ENCODE measurements at regions not wholly inside any gene's neighbourhood (a gene's known extent, or its start where the extent isn't known, plus 50 kb on each side); places are given as distances from the start of the nearest gene placed in this dataset.

DNA sequence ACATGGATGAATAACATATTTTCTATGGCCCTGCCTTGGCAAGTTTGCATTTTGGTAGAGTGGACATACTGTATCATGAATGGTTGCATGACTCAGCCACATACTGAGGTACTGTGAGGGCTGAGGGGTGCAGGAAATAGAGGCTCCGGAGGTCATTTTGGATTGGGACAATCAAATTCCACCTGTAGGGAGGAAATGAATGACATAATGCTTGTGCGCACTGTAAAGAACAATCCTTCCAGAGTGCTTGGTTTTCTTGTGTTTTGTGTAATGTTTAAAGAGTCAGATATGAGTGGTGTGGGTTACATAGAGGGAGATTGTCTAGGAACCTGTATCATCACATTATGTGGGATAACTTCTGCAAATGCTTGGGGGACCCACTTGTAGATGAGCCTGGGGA, 329.9 kb upstream of the PROX1 start:
- Mint-ChIP-seq H3K4me1 (ENCODE audit: unreplicated experiment) (no peaks in the 10 kb centered on the region), H3K27me3 (ENCODE audit: unreplicated experiment) (no peaks in the 10 kb centered on the region)
- TF ChIP-seq, protein P1, sequence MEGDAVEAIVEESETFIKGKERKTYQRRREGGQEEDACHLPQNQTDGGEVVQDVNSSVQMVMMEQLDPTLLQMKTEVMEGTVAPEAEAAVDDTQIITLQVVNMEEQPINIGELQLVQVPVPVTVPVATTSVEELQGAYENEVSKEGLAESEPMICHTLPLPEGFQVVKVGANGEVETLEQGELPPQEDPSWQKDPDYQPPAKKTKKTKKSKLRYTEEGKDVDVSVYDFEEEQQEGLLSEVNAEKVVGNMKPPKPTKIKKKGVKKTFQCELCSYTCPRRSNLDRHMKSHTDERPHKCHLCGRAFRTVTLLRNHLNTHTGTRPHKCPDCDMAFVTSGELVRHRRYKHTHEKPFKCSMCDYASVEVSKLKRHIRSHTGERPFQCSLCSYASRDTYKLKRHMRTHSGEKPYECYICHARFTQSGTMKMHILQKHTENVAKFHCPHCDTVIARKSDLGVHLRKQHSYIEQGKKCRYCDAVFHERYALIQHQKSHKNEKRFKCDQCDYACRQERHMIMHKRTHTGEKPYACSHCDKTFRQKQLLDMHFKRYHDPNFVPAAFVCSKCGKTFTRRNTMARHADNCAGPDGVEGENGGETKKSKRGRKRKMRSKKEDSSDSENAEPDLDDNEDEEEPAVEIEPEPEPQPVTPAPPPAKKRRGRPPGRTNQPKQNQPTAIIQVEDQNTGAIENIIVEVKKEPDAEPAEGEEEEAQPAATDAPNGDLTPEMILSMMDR (IDR thresholded peaks at IDR 0.05) = no peak

DNA sequence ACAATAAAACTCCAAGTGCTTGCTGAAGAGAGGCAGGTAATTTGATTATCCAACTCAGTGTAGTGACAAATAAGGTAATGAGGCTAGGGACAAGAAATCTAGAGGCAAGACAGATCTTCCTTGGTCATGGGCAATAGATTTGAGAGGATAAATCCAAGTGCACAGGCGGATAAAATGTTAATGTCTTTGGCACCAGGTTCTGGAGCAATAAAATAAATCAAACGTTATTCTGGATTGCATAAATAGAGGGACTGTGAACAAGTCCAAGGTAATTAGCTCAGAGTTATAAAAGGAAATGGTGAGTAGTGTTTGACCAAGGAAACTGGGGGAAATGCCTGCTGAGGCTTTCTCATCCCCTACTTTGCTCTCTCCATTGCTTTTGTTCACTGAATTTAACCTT, 329.3 kb upstream of the PROX1 start:
- no peak overlapping the region for H3K4me3 Mint-ChIP-seq (ENCODE audit: unreplicated experiment)
- DNase-seq (ENCODE audit: extremely low spot score, unreplicated experiment) = no peak
- no peaks in the 10 kb centered on the region for H3K9me3 Mint-ChIP-seq (ENCODE audit: unreplicated experiment)
- no peaks in the 10 kb centered on the region for H3K36me3 Mint-ChIP-seq (ENCODE audit: unreplicated experiment)
- H3K27ac Mint-ChIP-seq (ENCODE audit: unreplicated experiment) = no peak overlapping the region
- H3K4me1 Mint-ChIP-seq (ENCODE audit: unreplicated experiment) = no peaks in the 10 kb centered on the region
- TF ChIP-seq, protein P1 (IDR thresholded peaks at IDR 0.05) = no peak
- H3K27me3 Mint-ChIP-seq (ENCODE audit: unreplicated experiment) = no peaks in the 10 kb centered on the region

More for the DNA sequence above, 329.9 kb upstream of the PROX1 start:
- Mint-ChIP-seq H3K27ac (ENCODE audit: unreplicated experiment) (no peak overlapping the region), H3K4me3 (ENCODE audit: unreplicated experiment) (no peak overlapping the region), H3K36me3 (ENCODE audit: unreplicated experiment) (no peaks in the 10 kb centered on the region), H3K9me3 (ENCODE audit: unreplicated experiment) (no peaks in the 10 kb centered on the region)
- no peak for DNase-seq (ENCODE audit: extremely low spot score, unreplicated experiment)

DNA sequence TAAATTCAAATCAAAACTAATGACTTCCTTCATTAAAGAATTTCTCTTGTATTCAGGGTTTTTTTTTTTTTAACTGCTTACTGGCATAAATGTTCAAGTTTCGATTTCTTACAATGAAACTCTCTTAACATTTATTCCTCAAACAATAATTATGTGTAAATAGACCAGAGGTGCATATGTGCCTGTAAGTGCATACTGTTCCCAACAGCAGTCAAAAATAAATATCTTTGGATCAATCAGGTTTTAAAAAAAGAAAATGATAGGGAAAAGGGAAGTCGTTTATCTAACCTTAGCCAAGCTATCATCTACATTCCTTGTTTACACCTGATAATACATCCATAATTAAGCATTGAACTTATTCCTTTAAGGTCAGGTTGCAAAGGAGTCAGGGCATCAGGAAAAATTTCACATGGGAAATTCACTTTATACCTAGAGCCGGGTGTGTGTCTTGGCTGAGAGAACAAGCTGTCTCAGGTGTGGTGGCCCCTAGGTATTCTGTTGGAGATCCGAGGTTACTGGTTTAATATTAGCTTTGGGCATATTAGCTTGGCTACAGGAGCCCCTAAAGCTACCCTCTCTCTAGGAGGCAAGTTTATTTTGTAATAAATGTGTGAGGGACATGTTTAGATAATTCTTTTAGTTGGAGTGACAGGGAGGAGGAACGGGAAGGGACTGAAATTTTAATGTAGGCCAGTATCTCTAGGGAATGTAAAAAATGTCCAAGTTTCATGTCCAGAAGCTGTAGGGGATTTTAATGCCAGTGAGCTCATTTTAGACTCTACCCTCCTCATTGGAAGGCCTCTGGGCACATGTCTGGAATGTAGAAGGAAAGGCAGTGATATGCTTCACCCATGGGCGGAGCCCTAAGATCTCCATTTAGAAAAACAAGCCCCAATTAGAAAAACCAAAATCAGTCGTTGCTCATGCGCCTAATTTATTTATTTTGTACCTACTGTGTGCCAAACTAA, 327.9 kb upstream of the PROX1 start:
- no peak overlapping the region for H3K4me3 Mint-ChIP-seq (ENCODE audit: unreplicated experiment)
- no peak for DNase-seq (ENCODE audit: extremely low spot score, unreplicated experiment)
- H3K36me3 Mint-ChIP-seq (ENCODE audit: unreplicated experiment) = no peaks in the 10 kb centered on the region
- H3K27me3 Mint-ChIP-seq (ENCODE audit: unreplicated experiment) = no peaks in the 10 kb centered on the region
- TF ChIP-seq, protein P1 (IDR thresholded peaks at IDR 0.05) = no peak
- H3K4me1 Mint-ChIP-seq (ENCODE audit: unreplicated experiment) = no peaks in the 10 kb centered on the region
- no peaks in the 10 kb centered on the region for H3K9me3 Mint-ChIP-seq (ENCODE audit: unreplicated experiment)
- H3K27ac Mint-ChIP-seq (ENCODE audit: unreplicated experiment) = no peak overlapping the region

DNA sequence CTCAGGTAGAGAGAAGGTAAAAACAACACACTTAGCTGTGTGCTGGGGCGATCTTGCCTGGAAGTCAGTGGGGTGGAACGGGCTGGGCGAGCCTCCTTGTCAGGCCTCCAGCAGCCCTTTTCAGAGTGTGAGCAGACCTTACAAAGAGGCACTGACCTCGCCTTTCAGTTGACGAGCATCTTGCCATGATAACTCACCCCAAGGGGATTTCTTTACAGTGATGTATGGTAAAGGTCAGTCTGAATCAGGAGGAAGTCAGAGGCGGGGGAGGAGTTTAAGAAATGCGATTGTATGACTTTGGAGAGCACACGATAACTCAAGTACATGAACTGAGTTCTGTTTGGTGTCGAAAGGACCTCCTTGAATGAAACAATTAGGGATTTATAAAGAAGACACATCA, 326.5 kb upstream of the PROX1 start:
- TF ChIP-seq, protein P1 (IDR thresholded peaks at IDR 0.05) = no peak
- Mint-ChIP-seq H3K27me3 (ENCODE audit: unreplicated experiment) (no peaks in the 10 kb centered on the region), H3K9me3 (ENCODE audit: unreplicated experiment) (no peaks in the 10 kb centered on the region), H3K4me3 (ENCODE audit: unreplicated experiment) (no peak overlapping the region), H3K4me1 (ENCODE audit: unreplicated experiment) (no peaks in the 10 kb centered on the region), H3K27ac (ENCODE audit: unreplicated experiment) (no peak overlapping the region), H3K36me3 (ENCODE audit: unreplicated experiment) (no peaks in the 10 kb centered on the region)
- no peak for DNase-seq (ENCODE audit: extremely low spot score, unreplicated experiment)

DNA sequence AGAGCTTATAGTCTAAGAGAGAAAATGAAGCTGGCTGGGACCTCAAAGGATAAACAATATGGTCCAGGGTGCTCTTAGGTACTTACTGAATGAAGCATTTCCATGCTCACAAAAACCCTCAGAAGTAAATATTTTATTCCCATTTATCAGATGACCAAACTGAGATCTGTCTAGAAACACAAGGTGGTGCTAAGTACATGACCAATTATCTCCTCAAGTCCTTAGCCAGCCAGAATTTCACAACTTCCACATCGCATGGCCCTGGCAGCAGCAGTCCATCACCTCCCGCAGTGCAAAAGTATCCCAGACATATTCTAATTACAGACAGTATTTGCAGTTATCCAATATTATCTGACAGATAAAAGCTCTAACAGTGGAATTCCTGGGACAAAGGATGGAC, 321.7 kb upstream of the PROX1 start:
- no peaks in the 10 kb centered on the region for H3K9me3 Mint-ChIP-seq (ENCODE audit: unreplicated experiment)
- H3K27me3 Mint-ChIP-seq (ENCODE audit: unreplicated experiment) = no peaks in the 10 kb centered on the region
- no peaks in the 10 kb centered on the region for H3K36me3 Mint-ChIP-seq (ENCODE audit: unreplicated experiment)
- no peak overlapping the region for H3K27ac Mint-ChIP-seq (ENCODE audit: unreplicated experiment)
- no peak for DNase-seq (ENCODE audit: extremely low spot score, unreplicated experiment)
- H3K4me1 Mint-ChIP-seq (ENCODE audit: unreplicated experiment) = no peaks in the 10 kb centered on the region
- TF ChIP-seq, protein P1 (IDR thresholded peaks at IDR 0.05) = no peak
- no peak overlapping the region for H3K4me3 Mint-ChIP-seq (ENCODE audit: unreplicated experiment)

Data from osteocyte (in vitro differentiated cells).